ENCODE measurements at regions not wholly inside any gene's neighbourhood (a gene's known extent, or its start where the extent isn't known, plus 50 kb on each side); places are given as distances from the start of the nearest gene placed in this dataset.

GRCh38 chr10:131682271-131682962 is 218.4 kb upstream of the PPP2R2D start:
- Mint-ChIP-seq H3K9me3 (ENCODE audit: unreplicated experiment) (no peaks in the 10 kb centered on the region), H3K27ac (ENCODE audit: unreplicated experiment) (no peak overlapping the region), H3K36me3 (ENCODE audit: unreplicated experiment) (no peaks in the 10 kb centered on the region), H3K4me1 (ENCODE audit: low read depth, unreplicated experiment) (peaks cover 2% of the 10 kb centered on the region), H3K27me3 (ENCODE audit: unreplicated experiment) (no peaks in the 10 kb centered on the region), H3K4me3 (ENCODE audit: unreplicated experiment) (no peak overlapping the region)
- no peak for DNase-seq
- TF ChIP-seq CTCF (IDR thresholded peaks at IDR 0.05; ENCODE audit: partially characterized antibody, unreplicated experiment), result no peak

GRCh38 chr10:131683281-131683861 is 217.4 kb upstream of the PPP2R2D start:
- Mint-ChIP-seq H3K9me3 (ENCODE audit: unreplicated experiment) (no peaks in the 10 kb centered on the region), H3K4me3 (ENCODE audit: unreplicated experiment) (no peak overlapping the region), H3K36me3 (ENCODE audit: unreplicated experiment) (no peaks in the 10 kb centered on the region), H3K27me3 (ENCODE audit: unreplicated experiment) (no peaks in the 10 kb centered on the region), H3K4me1 (ENCODE audit: low read depth, unreplicated experiment) (no peaks in the 10 kb centered on the region), H3K27ac (ENCODE audit: unreplicated experiment) (no peak overlapping the region)
- no peak for TF ChIP-seq CTCF (IDR thresholded peaks at IDR 0.05; ENCODE audit: partially characterized antibody, unreplicated experiment)
- no peak for DNase-seq

GRCh38 chr10:131683941-131684340 is 216.9 kb upstream of the PPP2R2D start:
- no peak for TF ChIP-seq CTCF (IDR thresholded peaks at IDR 0.05; ENCODE audit: partially characterized antibody, unreplicated experiment)
- H3K9me3 Mint-ChIP-seq (ENCODE audit: unreplicated experiment), result no peaks in the 10 kb centered on the region
- H3K4me1 Mint-ChIP-seq (ENCODE audit: low read depth, unreplicated experiment), result no peaks in the 10 kb centered on the region
- peaks cover 1% of the 10 kb centered on the region for H3K27me3 Mint-ChIP-seq (ENCODE audit: unreplicated experiment)
- no peak overlapping the region for H3K27ac Mint-ChIP-seq (ENCODE audit: unreplicated experiment)
- H3K36me3 Mint-ChIP-seq (ENCODE audit: unreplicated experiment), result no peaks in the 10 kb centered on the region
- no peak for DNase-seq
- no peak overlapping the region for H3K4me3 Mint-ChIP-seq (ENCODE audit: unreplicated experiment)

- peaks cover 3% of the 10 kb centered on the region for H3K27me3 Mint-ChIP-seq (ENCODE audit: unreplicated experiment)
- no peaks in the 10 kb centered on the region for H3K4me1 Mint-ChIP-seq (ENCODE audit: low read depth, unreplicated experiment)
- no peak overlapping the region for H3K4me3 Mint-ChIP-seq (ENCODE audit: unreplicated experiment)
- TF ChIP-seq CTCF (IDR thresholded peaks at IDR 0.05; ENCODE audit: partially characterized antibody, unreplicated experiment), result no peak
- no peaks in the 10 kb centered on the region for H3K36me3 Mint-ChIP-seq (ENCODE audit: unreplicated experiment)
- no peaks in the 10 kb centered on the region for H3K9me3 Mint-ChIP-seq (ENCODE audit: unreplicated experiment)
- no peak overlapping the region for H3K27ac Mint-ChIP-seq (ENCODE audit: unreplicated experiment)
- DNase-seq, result no peak
Measured at GRCh38 chr10:131685007-131685406, 215.8 kb upstream of the PPP2R2D start.

GRCh38 chr10:131685576-131685975 is 215.2 kb upstream of the PPP2R2D start:
- Mint-ChIP-seq H3K36me3 (ENCODE audit: unreplicated experiment) (peaks cover 5% of the 10 kb centered on the region), H3K27ac (ENCODE audit: unreplicated experiment) (no peak overlapping the region), H3K27me3 (ENCODE audit: unreplicated experiment) (peaks cover 3% of the 10 kb centered on the region), H3K4me3 (ENCODE audit: unreplicated experiment) (no peak overlapping the region), H3K4me1 (ENCODE audit: low read depth, unreplicated experiment) (no peaks in the 10 kb centered on the region), H3K9me3 (ENCODE audit: unreplicated experiment) (no peaks in the 10 kb centered on the region)
- no peak for TF ChIP-seq CTCF (IDR thresholded peaks at IDR 0.05; ENCODE audit: partially characterized antibody, unreplicated experiment)
- DNase-seq, result no peak
